Kidney (tissue), 13 donors: ENCODE measurements at regions not wholly inside any gene's neighbourhood (a gene's known extent, or its start where the extent isn't known, plus 50 kb on each side); places are given as distances from the start of the nearest gene placed in this dataset.
A peak's percentile ranks its signal among the peaks of the same experiment; 100 is the strongest.

Experiments
- DNase-seq, 5 donors: peaks; one replicate each; pipeline ENCODE4 v3.0.0-alpha.2; 2013 to 2020
- FAIRE-seq: peaks from 2 replicates; lab custom pipeline; 2012; peaks lifted over from hg19 to GRCh38; lab: Jason Lieb, UNC
- H3K27ac ChIP-seq, 2 donors: one replicate each; pipeline ENCODE4 v1.7.0; 2013; ENCODE audit warnings: low read depth in 2 of 2, low read length in 2 of 2, inconsistent platforms in 1 of 2
- H3K27me3 ChIP-seq: one replicate; pipeline ENCODE4 v1.7.1; 2013; ENCODE audit warnings: low read length, inconsistent platforms; ENCODE audit not compliant: control insufficient read depth, insufficient read depth
- H3K36me3 ChIP-seq, 3 donors: one replicate each; pipeline versions ENCODE4 v1.7.0 to v1.7.1; 2013; ENCODE audit warnings: low read length in 3 of 3, control low read depth in 1 of 3, inconsistent platforms in 1 of 3; ENCODE audit not compliant: insufficient read depth in 3 of 3, control insufficient read depth in 2 of 3
- H3K4me1 ChIP-seq, 3 donors: one replicate each; pipeline versions ENCODE4 v1.7.0 to v1.7.1; 2013; ENCODE audit warnings: low read length in 3 of 3, inconsistent platforms in 1 of 3, low read depth in 1 of 3; ENCODE audit not compliant: control insufficient read depth in 2 of 3, insufficient read depth in 2 of 3
- H3K4me3 ChIP-seq, 3 donors: one replicate each; pipeline versions ENCODE4 v1.7.0 to v1.8.1; 2013; ENCODE audit warnings: low read length in 3 of 3, control low read depth in 1 of 3, inconsistent platforms in 1 of 3
- H3K9ac ChIP-seq, 3 donors: one replicate each; pipeline versions ENCODE4 v1.7.0 to v1.7.1; 2013; ENCODE audit warnings: low read length in 3 of 3, control low read depth in 1 of 3, inconsistent platforms in 1 of 3
- H3K9me3 ChIP-seq, 3 donors: one replicate each; pipeline versions ENCODE4 v1.7.0 to v1.7.1; 2013; ENCODE audit warnings: low read length in 3 of 3, control low read depth in 1 of 3, inconsistent platforms in 1 of 3; ENCODE audit not compliant: control insufficient read depth in 2 of 3, insufficient read depth in 1 of 3
- intact Hi-C: fragments of 100-400 bp; cut with DNase I; formaldehyde crosslinking; loops from one replicate; pipeline ENCODE4 v1.11.1; 2022
- TF ChIP-seq, protein P1 (sequence below): IDR thresholded peaks from 3 replicates; pipeline ENCODE4 v1.5.1; 2012; ENCODE audit warnings: mild to moderate bottlenecking, moderate library complexity, borderline replicate concordance; ENCODE audit not compliant: insufficient read depth; ENCODE audit errors: extremely low read depth
- donor health status: control.
- donor health status: control.
- donor health status: control.
- donor health status: control.
- donor health status: control.
- donor health status: DM: yes; HTN: yes; CAD: no.
- donor health status: Normal renal cell carcinoma (clear cell type).

DNA sequence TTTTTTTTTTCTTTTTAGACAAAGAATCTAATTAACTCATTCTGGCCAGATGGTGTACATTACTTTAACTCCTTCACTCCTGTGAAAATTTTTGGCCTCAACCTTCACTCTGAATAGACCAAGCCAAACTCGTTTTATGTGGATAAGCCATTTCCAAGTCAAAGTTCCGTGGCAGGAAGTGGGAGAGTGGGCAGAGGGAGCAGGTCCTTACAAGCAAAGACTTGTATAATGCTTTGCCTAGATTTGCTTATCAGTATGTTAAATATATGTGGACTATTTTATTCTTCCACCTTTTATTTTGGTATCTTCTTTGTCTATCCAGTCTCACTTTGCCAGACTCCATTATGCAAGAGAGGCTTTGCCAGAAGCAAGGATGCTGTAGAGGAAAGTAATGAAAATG lies 178.1 kb upstream of the TNP1 start:
- DNase-seq: no peak
- Histone ChIP-seq H3K9ac (no peak overlapping the region), H3K4me3 (no peak overlapping the region), H3K9me3 (no peaks in the 10 kb centered on the region), H3K4me1 (peaks cover 0 to 6% (median 0%) of the 10 kb centered on the region in 3 donors), H3K27me3 (no peaks in the 10 kb centered on the region), H3K36me3 (no peaks in the 10 kb centered on the region), H3K27ac (no peak overlapping the region)
- intact Hi-C loops: no loop called here
- FAIRE-seq: no peak
- TF ChIP-seq, protein P1, sequence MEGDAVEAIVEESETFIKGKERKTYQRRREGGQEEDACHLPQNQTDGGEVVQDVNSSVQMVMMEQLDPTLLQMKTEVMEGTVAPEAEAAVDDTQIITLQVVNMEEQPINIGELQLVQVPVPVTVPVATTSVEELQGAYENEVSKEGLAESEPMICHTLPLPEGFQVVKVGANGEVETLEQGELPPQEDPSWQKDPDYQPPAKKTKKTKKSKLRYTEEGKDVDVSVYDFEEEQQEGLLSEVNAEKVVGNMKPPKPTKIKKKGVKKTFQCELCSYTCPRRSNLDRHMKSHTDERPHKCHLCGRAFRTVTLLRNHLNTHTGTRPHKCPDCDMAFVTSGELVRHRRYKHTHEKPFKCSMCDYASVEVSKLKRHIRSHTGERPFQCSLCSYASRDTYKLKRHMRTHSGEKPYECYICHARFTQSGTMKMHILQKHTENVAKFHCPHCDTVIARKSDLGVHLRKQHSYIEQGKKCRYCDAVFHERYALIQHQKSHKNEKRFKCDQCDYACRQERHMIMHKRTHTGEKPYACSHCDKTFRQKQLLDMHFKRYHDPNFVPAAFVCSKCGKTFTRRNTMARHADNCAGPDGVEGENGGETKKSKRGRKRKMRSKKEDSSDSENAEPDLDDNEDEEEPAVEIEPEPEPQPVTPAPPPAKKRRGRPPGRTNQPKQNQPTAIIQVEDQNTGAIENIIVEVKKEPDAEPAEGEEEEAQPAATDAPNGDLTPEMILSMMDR: no peak

GRCh38 chr2:217037353-217037752 lies 177.5 kb upstream of the TNP1 start:
- no peaks in the 10 kb centered on the region for H3K9me3 ChIP-seq
- H3K27me3 ChIP-seq: no peaks in the 10 kb centered on the region
- H3K27ac ChIP-seq: no peak overlapping the region
- no peaks in the 10 kb centered on the region for H3K36me3 ChIP-seq
- TF ChIP-seq, protein P1: no peak
- FAIRE-seq (no peak), DNase-seq (no peak)
- intact Hi-C loops: no loop called here
- H3K4me3 ChIP-seq: no peak overlapping the region
- no peak overlapping the region for H3K9ac ChIP-seq
- peaks cover 0 to 6% (median 0%) of the 10 kb centered on the region in 3 donors for H3K4me1 ChIP-seq

DNA sequence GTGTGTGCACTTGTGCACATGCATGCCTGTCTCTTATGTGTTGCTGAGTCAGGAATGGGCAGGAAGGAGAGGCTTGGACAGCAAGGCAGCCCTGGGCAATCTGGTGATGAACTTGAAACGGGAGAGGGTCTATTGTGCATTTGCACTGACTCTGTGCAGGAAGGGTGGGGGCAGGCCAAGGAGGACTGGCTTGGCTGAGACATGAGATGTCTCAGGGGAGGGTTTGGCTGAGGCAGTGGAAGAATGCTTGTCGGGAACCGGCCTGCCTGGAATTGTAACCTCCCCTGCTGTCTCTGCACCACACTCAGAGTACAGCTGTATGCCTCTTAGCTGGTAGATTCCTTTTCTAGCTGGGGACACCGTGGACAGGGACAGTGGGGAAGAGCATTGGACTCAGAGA lies 176.1 kb upstream of the TNP1 start:
- TF ChIP-seq, protein P1: no peak
- Histone ChIP-seq H3K4me3 (no peak overlapping the region), H3K9ac (no peak overlapping the region), H3K27ac (no peak overlapping the region), H3K27me3 (no peaks in the 10 kb centered on the region), H3K4me1 (peaks cover 0 to 6% (median 0%) of the 10 kb centered on the region in 3 donors), H3K9me3 (no peaks in the 10 kb centered on the region), H3K36me3 (no peaks in the 10 kb centered on the region)
- intact Hi-C loops: no loop called here
- peak in 2 of 5 donors; percentile 40 to 79 for DNase-seq
- no peak for FAIRE-seq

DNA sequence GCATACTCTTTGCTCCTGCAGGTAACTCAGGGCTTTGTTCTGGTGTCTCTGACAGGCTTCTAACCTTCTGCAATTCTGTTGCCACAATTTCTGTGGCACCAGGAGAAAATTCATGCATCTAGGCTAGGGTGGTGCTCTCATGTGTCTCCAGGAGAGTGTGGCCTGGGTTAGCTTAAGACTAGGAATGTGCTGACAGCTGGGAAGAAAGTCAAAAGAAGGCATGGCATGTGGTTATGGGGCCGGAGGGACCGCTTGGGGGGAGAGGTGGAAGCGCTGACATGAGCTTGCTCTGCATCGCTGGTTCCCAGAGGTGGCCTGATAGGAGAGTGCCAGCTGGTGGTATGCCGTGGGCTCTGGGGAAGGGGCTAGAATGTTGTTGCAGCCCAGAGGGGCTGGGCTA lies 173.3 kb upstream of the TNP1 start:
- Histone ChIP-seq H3K27ac (no peak overlapping the region), H3K4me1 (peaks cover 0 to 6% (median 0%) of the 10 kb centered on the region in 3 donors), H3K9ac (no peak overlapping the region), H3K36me3 (no peaks in the 10 kb centered on the region), H3K4me3 (no peak overlapping the region), H3K9me3 (no peaks in the 10 kb centered on the region), H3K27me3 (no peaks in the 10 kb centered on the region)
- TF ChIP-seq, protein P1: no peak
- intact Hi-C loops: no loop called here
- FAIRE-seq (no peak), DNase-seq (no peak)
